ENCODE measurements at regions not wholly inside any gene's neighbourhood (a gene's known extent, or its start where the extent isn't known, plus 50 kb on each side); places are given as distances from the start of the nearest gene placed in this dataset.

DNA sequence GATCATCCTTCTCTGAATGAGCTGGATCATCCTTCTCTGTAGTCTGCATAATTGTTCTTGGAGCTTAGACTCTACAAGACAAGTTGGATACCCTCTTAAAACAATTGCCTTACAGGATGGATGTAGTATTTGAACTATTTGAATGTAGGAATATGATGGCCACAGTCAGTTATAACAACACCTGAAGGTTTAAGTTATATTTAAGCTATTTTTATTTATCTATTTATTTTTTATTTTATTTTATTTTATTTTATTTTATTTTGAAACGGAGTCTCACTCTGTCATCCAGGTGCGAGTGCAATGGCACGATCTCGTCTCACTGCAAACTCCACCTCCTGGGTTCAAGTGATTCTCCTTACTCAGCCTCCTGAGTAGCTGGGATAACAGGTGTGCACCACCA is 149.9 kb upstream of the SLIT2 start:
- Mint-ChIP-seq H3K27ac (no peak overlapping the region), H3K9me3 (peaks cover 4 to 12% of the 10 kb centered on the region in 2 donors), H3K27me3 (ENCODE audit: low read depth) (no peaks in the 10 kb centered on the region), H3K36me3 (ENCODE audit: insufficient read depth in 2 of 2) (peaks cover 0 to 4% of the 10 kb centered on the region in 2 donors), H3K4me3 (no peak overlapping the region), H3K4me1 (ENCODE audit: low read depth) (no peaks in the 10 kb centered on the region)
- ATAC-seq (replicated peaks in 1 of 2) (no peak), DNase-seq (no peak)

DNA sequence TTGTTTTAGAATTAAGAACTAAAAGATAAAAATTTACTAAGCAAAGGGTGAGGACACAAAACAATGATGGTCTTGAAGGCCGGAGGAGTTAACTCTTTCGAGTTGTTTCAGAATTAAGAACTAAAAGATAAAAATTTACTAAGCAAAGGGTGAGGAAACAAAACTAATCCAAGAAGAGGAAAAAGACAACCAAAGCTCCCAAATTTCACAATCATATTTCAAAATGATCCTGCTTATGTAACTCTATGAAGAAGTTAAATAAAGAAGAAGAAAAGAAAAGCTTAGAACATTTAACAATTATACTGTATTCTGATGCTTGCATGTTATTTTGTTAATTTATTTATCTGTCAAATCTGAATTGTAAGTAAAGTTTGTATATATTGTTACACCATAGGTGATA is 154.8 kb upstream of the SLIT2 start:
- Mint-ChIP-seq H3K4me1 (ENCODE audit: low read depth) (no peaks in the 10 kb centered on the region), H3K4me3 (no peak overlapping the region), H3K36me3 (ENCODE audit: insufficient read depth in 2 of 2) (peaks cover 0 to 4% of the 10 kb centered on the region in 2 donors), H3K9me3 (peaks cover 9 to 11% of the 10 kb centered on the region in 2 donors), H3K27me3 (ENCODE audit: low read depth) (no peaks in the 10 kb centered on the region), H3K27ac (no peak overlapping the region)
- ATAC-seq (replicated peaks in 1 of 2), result no peak
- no peak for DNase-seq

DNA sequence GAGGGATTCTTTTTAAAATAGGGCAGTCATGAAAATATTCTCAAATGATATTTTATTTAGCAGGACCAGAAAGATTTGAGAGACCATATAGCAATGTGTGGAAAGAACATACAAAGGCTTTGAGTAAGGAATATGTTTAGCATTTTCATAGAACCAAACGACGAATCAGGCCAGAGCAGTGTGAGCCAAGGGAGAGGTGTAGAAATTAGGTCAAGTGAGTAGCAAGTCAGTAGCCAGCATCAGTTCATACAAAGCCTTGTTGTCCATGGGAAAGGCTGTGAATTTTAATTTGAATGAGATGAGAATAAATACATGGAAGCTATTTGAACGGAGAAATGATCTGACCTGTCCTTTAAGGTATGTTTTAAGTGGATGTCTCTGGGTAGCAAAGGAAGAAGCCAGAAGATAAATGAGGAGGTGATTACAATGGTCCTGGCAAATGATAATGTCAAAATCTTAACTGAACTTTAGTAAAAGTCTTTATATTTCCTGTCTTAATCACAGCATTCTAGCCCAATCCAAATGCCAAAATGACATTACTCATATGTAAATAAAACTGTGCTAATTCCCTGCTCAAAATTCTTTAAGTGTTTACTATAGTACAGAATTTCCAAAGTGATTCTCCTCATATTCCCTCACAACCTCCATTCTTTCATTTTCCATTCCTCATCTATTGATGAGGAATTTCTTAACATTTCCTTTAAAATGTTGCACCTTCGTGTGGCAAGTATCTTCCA is 155.7 kb upstream of the SLIT2 start:
- H3K4me1 Mint-ChIP-seq (ENCODE audit: low read depth), result no peaks in the 10 kb centered on the region
- peaks cover 9 to 11% of the 10 kb centered on the region in 2 donors for H3K9me3 Mint-ChIP-seq
- peaks cover 0 to 4% of the 10 kb centered on the region in 2 donors for H3K36me3 Mint-ChIP-seq (ENCODE audit: insufficient read depth in 2 of 2)
- no peak for ATAC-seq (replicated peaks in 1 of 2)
- H3K27me3 Mint-ChIP-seq (ENCODE audit: low read depth), result no peaks in the 10 kb centered on the region
- H3K27ac Mint-ChIP-seq, result no peak overlapping the region
- DNase-seq, result no peak
- H3K4me3 Mint-ChIP-seq, result no peak overlapping the region

DNA sequence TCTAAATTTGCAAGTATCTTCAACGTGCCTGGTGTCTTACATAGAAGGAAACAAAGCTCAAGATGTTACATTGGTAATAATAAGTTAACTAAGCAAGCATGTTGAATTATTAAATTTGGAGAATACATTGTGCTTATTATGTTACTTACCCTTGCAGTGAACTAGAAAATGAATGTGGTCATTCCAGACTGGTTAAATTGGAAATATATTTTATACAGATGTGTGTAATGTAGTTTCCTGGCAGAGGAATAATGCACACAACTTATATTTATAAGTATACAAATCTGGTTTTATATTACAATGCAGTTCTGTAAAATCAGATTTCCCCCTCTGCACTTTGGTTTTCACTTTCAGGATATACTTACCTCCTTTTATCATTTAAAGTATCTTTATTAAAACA is 159.9 kb upstream of the SLIT2 start:
- H3K4me1 Mint-ChIP-seq (ENCODE audit: low read depth), result no peaks in the 10 kb centered on the region
- no peaks in the 10 kb centered on the region for H3K36me3 Mint-ChIP-seq (ENCODE audit: insufficient read depth in 2 of 2)
- ATAC-seq (replicated peaks in 1 of 2) (no peak), DNase-seq (no peak)
- no peaks in the 10 kb centered on the region for H3K27me3 Mint-ChIP-seq (ENCODE audit: low read depth)
- no peak overlapping the region for H3K4me3 Mint-ChIP-seq
- no peak overlapping the region for H3K27ac Mint-ChIP-seq
- H3K9me3 Mint-ChIP-seq, result peaks cover 5% of the 10 kb centered on the region in 2 donors

GRCh38 chr4:20087522-20087911 is 164.2 kb upstream of the SLIT2 start:
- H3K27ac Mint-ChIP-seq, result no peak overlapping the region
- H3K36me3 Mint-ChIP-seq (ENCODE audit: insufficient read depth in 2 of 2), result no peaks in the 10 kb centered on the region
- no peaks in the 10 kb centered on the region for H3K27me3 Mint-ChIP-seq (ENCODE audit: low read depth)
- H3K9me3 Mint-ChIP-seq, result peaks cover under 1 to 3% of the 10 kb centered on the region in 2 donors
- ATAC-seq (replicated peaks in 1 of 2) (no peak), DNase-seq (no peak)
- no peak overlapping the region for H3K4me3 Mint-ChIP-seq
- H3K4me1 Mint-ChIP-seq (ENCODE audit: low read depth), result no peaks in the 10 kb centered on the region

DNA sequence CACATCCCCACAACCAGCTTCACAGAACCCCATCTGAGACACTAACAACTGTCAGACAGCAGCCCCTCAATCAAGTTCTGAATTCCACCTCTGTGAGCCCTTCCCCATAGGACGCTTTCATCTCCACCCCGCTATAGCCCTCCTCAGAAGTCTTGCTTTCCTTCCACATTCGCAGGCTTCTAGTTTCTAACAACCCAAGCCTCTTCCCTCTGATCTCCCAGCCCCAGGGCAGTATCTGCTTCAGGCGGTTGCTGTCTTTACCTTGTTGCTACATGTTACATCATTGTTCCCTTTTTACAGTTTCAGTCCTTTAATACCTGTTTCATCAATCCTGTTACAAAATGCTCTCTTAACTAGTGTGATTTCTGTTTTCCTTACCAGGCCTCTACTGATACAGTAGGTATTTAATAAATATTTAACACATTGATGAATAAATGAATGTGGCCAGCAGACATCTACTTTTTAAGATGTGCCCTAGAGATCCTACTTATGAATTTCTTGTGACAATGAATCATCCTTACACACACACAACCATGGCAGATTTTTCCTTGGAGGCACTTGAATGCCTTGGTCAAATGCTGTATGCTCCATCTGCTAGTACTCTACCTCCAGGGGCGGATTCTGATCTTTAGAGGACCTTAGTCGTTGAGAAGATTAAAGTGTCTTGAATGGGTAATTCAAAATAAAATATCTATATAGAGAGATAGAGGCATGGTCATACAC is 164.7 kb upstream of the SLIT2 start:
- H3K27ac Mint-ChIP-seq, result no peak overlapping the region
- H3K4me1 Mint-ChIP-seq (ENCODE audit: low read depth), result no peaks in the 10 kb centered on the region
- no peak for ATAC-seq (replicated peaks in 1 of 2)
- H3K27me3 Mint-ChIP-seq (ENCODE audit: low read depth), result no peaks in the 10 kb centered on the region
- no peak for DNase-seq
- H3K4me3 Mint-ChIP-seq, result no peak overlapping the region
- peaks cover 1 to 3% of the 10 kb centered on the region in 2 donors for H3K9me3 Mint-ChIP-seq
- H3K36me3 Mint-ChIP-seq (ENCODE audit: insufficient read depth in 2 of 2), result no peaks in the 10 kb centered on the region

GRCh38 chr4:20086067-20086798 is 165.5 kb upstream of the SLIT2 start:
- Mint-ChIP-seq H3K36me3 (ENCODE audit: insufficient read depth in 2 of 2) (no peaks in the 10 kb centered on the region), H3K9me3 (peaks cover 5 to 6% of the 10 kb centered on the region in 2 donors), H3K27ac (no peak overlapping the region), H3K27me3 (ENCODE audit: low read depth) (no peaks in the 10 kb centered on the region), H3K4me3 (no peak overlapping the region), H3K4me1 (ENCODE audit: low read depth) (no peaks in the 10 kb centered on the region)
- DNase-seq (no peak), ATAC-seq (replicated peaks in 1 of 2) (no peak)

DNA sequence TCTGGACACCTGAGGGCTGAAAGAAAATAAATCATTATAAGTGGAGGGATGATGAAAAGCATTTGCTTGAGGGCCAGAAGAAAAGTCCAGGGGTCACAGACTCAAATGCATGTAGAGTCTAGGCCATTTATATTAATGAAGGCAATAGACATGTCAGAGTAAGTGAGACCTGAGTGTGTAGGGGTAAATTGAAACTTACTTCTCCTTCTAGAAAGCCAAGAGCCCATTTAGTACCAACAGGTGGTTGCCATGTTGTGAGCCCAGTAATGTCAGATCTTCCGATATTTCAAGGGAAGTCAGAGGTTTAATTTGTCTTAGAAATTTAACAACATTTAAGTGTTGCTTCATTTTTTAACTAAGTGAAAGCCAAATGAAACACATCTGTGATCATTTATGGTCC is 166.1 kb upstream of the SLIT2 start:
- Mint-ChIP-seq H3K36me3 (ENCODE audit: insufficient read depth in 2 of 2) (no peaks in the 10 kb centered on the region), H3K27me3 (ENCODE audit: low read depth) (no peaks in the 10 kb centered on the region), H3K4me1 (ENCODE audit: low read depth) (no peaks in the 10 kb centered on the region), H3K27ac (no peak overlapping the region), H3K9me3 (peaks cover 5 to 8% of the 10 kb centered on the region in 2 donors), H3K4me3 (no peak overlapping the region)
- no peak for ATAC-seq (replicated peaks in 1 of 2)
- DNase-seq, result no peak

- ATAC-seq (replicated peaks in 1 of 2), result no peak
- no peak overlapping the region for H3K4me3 Mint-ChIP-seq
Measured at GRCh38 chr4:20085156-20085555, 166.5 kb upstream of the SLIT2 start.

GRCh38 chr4:20084488-20084887 is 167.2 kb upstream of the SLIT2 start:
- Mint-ChIP-seq H3K9me3 (peaks cover 7 to 8% of the 10 kb centered on the region in 2 donors), H3K4me3 (no peak overlapping the region), H3K36me3 (ENCODE audit: insufficient read depth in 2 of 2) (no peaks in the 10 kb centered on the region), H3K27ac (no peak overlapping the region), H3K27me3 (ENCODE audit: low read depth) (no peaks in the 10 kb centered on the region), H3K4me1 (ENCODE audit: low read depth) (no peaks in the 10 kb centered on the region)
- ATAC-seq (replicated peaks in 1 of 2), result peak in 1 of 2 donors; percentile 65
- DNase-seq, result no peak

More at GRCh38 chr4:20085156-20085555, 166.5 kb upstream of the SLIT2 start:
- Mint-ChIP-seq H3K27me3 (ENCODE audit: low read depth) (no peaks in the 10 kb centered on the region), H3K9me3 (peaks cover 6 to 8% of the 10 kb centered on the region in 2 donors), H3K27ac (no peak overlapping the region), H3K4me1 (ENCODE audit: low read depth) (no peaks in the 10 kb centered on the region), H3K36me3 (ENCODE audit: insufficient read depth in 2 of 2) (no peaks in the 10 kb centered on the region)
- no peak for DNase-seq

DNA sequence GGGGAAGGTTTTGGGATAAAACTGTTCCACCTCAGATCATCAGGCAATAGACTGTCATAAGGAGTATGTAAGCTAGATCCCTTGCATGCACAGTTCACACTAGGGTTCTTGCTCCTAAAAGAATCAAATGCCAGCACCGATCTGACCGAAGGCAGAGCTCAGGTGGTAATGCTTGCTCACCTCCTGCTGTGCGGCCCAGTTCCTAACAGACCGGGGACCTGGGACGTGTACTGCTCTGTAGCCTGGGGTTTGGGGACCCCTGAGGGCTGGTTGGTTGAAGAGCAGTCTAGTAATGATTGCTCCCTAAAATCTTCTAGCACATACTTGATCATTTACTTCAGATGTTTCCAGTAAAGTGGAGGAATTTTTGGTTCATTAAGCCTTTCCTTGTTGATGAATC is 173.1 kb upstream of the SLIT2 start:
- DNase-seq, result no peak
- H3K9me3 Mint-ChIP-seq, result peaks cover 9 to 12% of the 10 kb centered on the region in 2 donors
- H3K27ac Mint-ChIP-seq, result no peak overlapping the region
- no peaks in the 10 kb centered on the region for H3K4me1 Mint-ChIP-seq (ENCODE audit: low read depth)
- no peaks in the 10 kb centered on the region for H3K27me3 Mint-ChIP-seq (ENCODE audit: low read depth)
- H3K4me3 Mint-ChIP-seq, result no peak overlapping the region
- H3K36me3 Mint-ChIP-seq (ENCODE audit: insufficient read depth in 2 of 2), result no peaks in the 10 kb centered on the region
- ATAC-seq (replicated peaks in 1 of 2), result no peak

- no peak overlapping the region for H3K4me3 Mint-ChIP-seq
- H3K27me3 Mint-ChIP-seq (ENCODE audit: low read depth), result no peaks in the 10 kb centered on the region
- H3K9me3 Mint-ChIP-seq, result peaks cover 4% of the 10 kb centered on the region in 2 donors
- H3K4me1 Mint-ChIP-seq (ENCODE audit: low read depth), result no peaks in the 10 kb centered on the region
- DNase-seq, result no peak
- no peak for ATAC-seq (replicated peaks in 1 of 2)
- no peaks in the 10 kb centered on the region for H3K36me3 Mint-ChIP-seq (ENCODE audit: insufficient read depth in 2 of 2)
- H3K27ac Mint-ChIP-seq, result no peak overlapping the region
Measured at GRCh38 chr4:20075248-20075871, 176.3 kb upstream of the SLIT2 start.

DNA sequence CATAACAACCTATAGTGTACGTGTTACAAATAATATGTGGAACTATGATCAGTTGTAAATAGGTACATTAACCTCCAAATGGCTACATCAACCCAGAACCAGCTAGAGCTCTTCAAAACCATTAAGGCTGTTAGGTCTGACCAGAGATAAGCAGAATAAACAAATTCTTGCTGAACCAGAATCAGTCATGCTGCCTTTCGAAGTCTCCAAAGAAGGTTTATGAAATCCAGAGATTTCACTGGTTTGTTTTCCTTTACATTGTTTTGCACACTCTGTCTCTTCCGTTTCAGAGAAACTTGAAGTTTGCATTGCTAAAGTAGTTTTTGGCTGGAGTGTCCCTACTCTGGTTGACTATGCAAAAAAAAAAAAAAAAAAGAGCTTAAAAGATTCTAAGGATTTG is 177.3 kb upstream of the SLIT2 start:
- Mint-ChIP-seq H3K27me3 (ENCODE audit: low read depth) (no peaks in the 10 kb centered on the region), H3K9me3 (peaks cover 2 to 4% of the 10 kb centered on the region in 2 donors), H3K4me3 (no peak overlapping the region), H3K27ac (no peak overlapping the region), H3K36me3 (ENCODE audit: insufficient read depth in 2 of 2) (no peaks in the 10 kb centered on the region), H3K4me1 (ENCODE audit: low read depth) (no peaks in the 10 kb centered on the region)
- ATAC-seq (replicated peaks in 1 of 2), result no peak
- no peak for DNase-seq

Data from activated T-cell treated with anti-CD3 and anti-CD28 coated beads, Interleukin-2, amount 50 U/mL, for 72 hours (primary cell).